GM10266 (cell line): ENCODE measurements at regions not wholly inside any gene's neighbourhood (a gene's known extent, or its start where the extent isn't known, plus 50 kb on each side); places are given as distances from the start of the nearest gene placed in this dataset.

Experiments used
- DNase-seq: peaks from one replicate; pipeline ENCODE4 v3.0.0; 2012; ENCODE audit errors: extremely low spot score
- CTCF ChIP-seq: IDR thresholded peaks from 2 replicates; pipeline ENCODE4 v1.5.1; 2012; ENCODE audit warnings: mild to moderate bottlenecking, low read depth; ENCODE audit not compliant: control insufficient read depth, insufficient read depth; ENCODE audit errors: missing control alignments

GRCh38 chr10:89086801-89087521, 96.4 kb downstream of the FAS start:
- no peak for TF ChIP-seq CTCF
- DNase-seq: no peak

- TF ChIP-seq CTCF: peak; percentile 1
- DNase-seq: no peak
Observed at GRCh38 chr10:89085153-89085552, 94.6 kb downstream of the FAS start.

GRCh38 chr10:89082086-89082485, 91.5 kb downstream of the FAS start:
- no peak for DNase-seq
- no peak for TF ChIP-seq CTCF

GRCh38 chr10:89080660-89081059, 90.1 kb downstream of the FAS start:
- no peak for DNase-seq
- no peak for TF ChIP-seq CTCF

- DNase-seq: no peak
Observed at GRCh38 chr10:89079961-89080360, 89.4 kb downstream of the FAS start.

GRCh38 chr10:89078724-89079672, 88.4 kb downstream of the FAS start:
- no peak for DNase-seq
- TF ChIP-seq CTCF: no peak

More at GRCh38 chr10:89079961-89080360, 89.4 kb downstream of the FAS start:
- no peak for TF ChIP-seq CTCF
